ENCODE measurements at regions not wholly inside any gene's neighbourhood (a gene's known extent, or its start where the extent isn't known, plus 50 kb on each side); places are given as distances from the start of the nearest gene placed in this dataset.

DNA sequence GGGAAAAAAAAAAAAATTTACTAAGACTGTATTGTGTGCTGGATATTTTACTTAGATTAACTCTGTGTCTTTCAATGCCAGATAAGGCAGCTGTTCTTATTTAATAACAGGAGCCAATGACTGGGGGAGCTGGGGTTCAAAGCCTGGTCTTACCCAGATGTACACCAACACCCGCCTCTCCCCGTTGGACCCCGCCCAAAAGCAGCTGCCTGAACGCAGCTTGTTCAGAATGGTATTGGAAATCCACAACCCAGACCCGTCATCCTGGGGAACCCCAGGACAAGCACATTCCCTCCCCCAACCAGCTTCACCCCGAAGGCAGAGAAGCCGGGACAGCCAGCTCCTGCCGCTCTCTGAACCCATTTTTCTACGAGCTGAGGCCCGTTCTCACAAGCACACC is 113.6 kb upstream of the TMPRSS2 start:
- Histone ChIP-seq H3K27ac (ENCODE audit: low read depth in 2 of 2, low read length in 1 of 2) (no peak overlapping the region), H4K20me1 (ENCODE audit: insufficient read depth) (no peaks in the 10 kb centered on the region), H3K27me3 (ENCODE audit: insufficient read depth) (no peaks in the 10 kb centered on the region), H2AFZ (ENCODE audit: low read depth) (no peak overlapping the region), H3K4me3 (ENCODE audit: low read depth in 2 of 2, low read length in 1 of 2) (no peak overlapping the region), H3K4me2 (no peak overlapping the region), H3F3A (replicated peaks; ENCODE audit: insufficient read depth) (peaks cover 10% of the 10 kb centered on the region), H3K4me1 (ENCODE audit: control insufficient read depth in 1 of 2, insufficient read depth in 2 of 2, low read depth in 1 of 2, low read length in 1 of 2) (peaks cover 2 to 6% of the 10 kb centered on the region in 2 experiments; a peak in 2 of 4 replicates), H3K79me2 (ENCODE audit: insufficient read depth) (no peaks in the 10 kb centered on the region), H3K9me2 (no peaks in the 10 kb centered on the region), H3K9ac (no peak overlapping the region), H3K9me3 (no peaks in the 10 kb centered on the region), H3K36me3 (replicated peaks in 1 of 2; ENCODE audit: control insufficient read depth in 1 of 2, insufficient read depth in 2 of 2, low read length in 1 of 2) (no peaks in the 10 kb centered on the region)
- no peak for DNase-seq
- CTCF ChIA-PET, result interaction anchor here (0.9 to 3.4 kb wide), 5 partner anchors 9 to 497 kb away, joined by 3 to 15 read pairs (median 3); no protein-coding TSS in a partner anchor
- POLR2A ChIA-PET, result no interaction called here
- no peak for TF ChIP-seq EP300 (IDR thresholded peaks at IDR 0.05; ENCODE audit: borderline replicate concordance in 1 of 2, low read depth in 1 of 2, low read length in 1 of 2)
- no peak for TF ChIP-seq TEAD4 (IDR thresholded peaks at IDR 0.05; ENCODE audit: borderline replicate concordance, insufficient read depth)
- TF ChIP-seq MEF2A (IDR thresholded peaks at IDR 0.05; ENCODE audit: borderline replicate concordance, low read depth), result no peak
- TF ChIP-seq, protein P1, sequence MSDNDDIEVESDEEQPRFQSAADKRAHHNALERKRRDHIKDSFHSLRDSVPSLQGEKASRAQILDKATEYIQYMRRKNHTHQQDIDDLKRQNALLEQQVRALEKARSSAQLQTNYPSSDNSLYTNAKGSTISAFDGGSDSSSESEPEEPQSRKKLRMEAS (IDR thresholded peaks at IDR 0.05; ENCODE audit: low read depth), result no peak
- TF ChIP-seq, protein P2, sequence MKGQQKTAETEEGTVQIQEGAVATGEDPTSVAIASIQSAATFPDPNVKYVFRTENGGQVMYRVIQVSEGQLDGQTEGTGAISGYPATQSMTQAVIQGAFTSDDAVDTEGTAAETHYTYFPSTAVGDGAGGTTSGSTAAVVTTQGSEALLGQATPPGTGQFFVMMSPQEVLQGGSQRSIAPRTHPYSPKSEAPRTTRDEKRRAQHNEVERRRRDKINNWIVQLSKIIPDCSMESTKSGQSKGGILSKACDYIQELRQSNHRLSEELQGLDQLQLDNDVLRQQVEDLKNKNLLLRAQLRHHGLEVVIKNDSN (IDR thresholded peaks at IDR 0.05; ENCODE audit: borderline replicate concordance, low read depth), result no peak
- no peak for TF ChIP-seq NFIC (IDR thresholded peaks at IDR 0.05; ENCODE audit: borderline replicate concordance)
- TF ChIP-seq NRF1 (IDR thresholded peaks at IDR 0.05; ENCODE audit: low read depth, low read length), result no peak
- no peak for TF ChIP-seq SMC3 (IDR thresholded peaks at IDR 0.05; ENCODE audit: low read depth, low read length)
- TF ChIP-seq EZH2phosphoT487 (IDR thresholded peaks at IDR 0.05; ENCODE audit: borderline replicate concordance, low read depth), result no peak
- TF ChIP-seq, protein P3, sequence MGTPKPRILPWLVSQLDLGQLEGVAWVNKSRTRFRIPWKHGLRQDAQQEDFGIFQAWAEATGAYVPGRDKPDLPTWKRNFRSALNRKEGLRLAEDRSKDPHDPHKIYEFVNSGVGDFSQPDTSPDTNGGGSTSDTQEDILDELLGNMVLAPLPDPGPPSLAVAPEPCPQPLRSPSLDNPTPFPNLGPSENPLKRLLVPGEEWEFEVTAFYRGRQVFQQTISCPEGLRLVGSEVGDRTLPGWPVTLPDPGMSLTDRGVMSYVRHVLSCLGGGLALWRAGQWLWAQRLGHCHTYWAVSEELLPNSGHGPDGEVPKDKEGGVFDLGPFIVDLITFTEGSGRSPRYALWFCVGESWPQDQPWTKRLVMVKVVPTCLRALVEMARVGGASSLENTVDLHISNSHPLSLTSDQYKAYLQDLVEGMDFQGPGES (IDR thresholded peaks at IDR 0.05; ENCODE audit: low read depth, low read length), result no peak
- no peak for TF ChIP-seq RFX5 (IDR thresholded peaks at IDR 0.05; ENCODE audit: low read length)
- TF ChIP-seq RXRA (IDR thresholded peaks at IDR 0.05; ENCODE audit: borderline replicate concordance, low read depth), result no peak
- no peak for TF ChIP-seq FOXM1 (IDR thresholded peaks at IDR 0.05; ENCODE audit: low read depth)
- TF ChIP-seq RCOR1 (IDR thresholded peaks at IDR 0.05; ENCODE audit: low read length), result no peak
- TF ChIP-seq, protein P4, sequence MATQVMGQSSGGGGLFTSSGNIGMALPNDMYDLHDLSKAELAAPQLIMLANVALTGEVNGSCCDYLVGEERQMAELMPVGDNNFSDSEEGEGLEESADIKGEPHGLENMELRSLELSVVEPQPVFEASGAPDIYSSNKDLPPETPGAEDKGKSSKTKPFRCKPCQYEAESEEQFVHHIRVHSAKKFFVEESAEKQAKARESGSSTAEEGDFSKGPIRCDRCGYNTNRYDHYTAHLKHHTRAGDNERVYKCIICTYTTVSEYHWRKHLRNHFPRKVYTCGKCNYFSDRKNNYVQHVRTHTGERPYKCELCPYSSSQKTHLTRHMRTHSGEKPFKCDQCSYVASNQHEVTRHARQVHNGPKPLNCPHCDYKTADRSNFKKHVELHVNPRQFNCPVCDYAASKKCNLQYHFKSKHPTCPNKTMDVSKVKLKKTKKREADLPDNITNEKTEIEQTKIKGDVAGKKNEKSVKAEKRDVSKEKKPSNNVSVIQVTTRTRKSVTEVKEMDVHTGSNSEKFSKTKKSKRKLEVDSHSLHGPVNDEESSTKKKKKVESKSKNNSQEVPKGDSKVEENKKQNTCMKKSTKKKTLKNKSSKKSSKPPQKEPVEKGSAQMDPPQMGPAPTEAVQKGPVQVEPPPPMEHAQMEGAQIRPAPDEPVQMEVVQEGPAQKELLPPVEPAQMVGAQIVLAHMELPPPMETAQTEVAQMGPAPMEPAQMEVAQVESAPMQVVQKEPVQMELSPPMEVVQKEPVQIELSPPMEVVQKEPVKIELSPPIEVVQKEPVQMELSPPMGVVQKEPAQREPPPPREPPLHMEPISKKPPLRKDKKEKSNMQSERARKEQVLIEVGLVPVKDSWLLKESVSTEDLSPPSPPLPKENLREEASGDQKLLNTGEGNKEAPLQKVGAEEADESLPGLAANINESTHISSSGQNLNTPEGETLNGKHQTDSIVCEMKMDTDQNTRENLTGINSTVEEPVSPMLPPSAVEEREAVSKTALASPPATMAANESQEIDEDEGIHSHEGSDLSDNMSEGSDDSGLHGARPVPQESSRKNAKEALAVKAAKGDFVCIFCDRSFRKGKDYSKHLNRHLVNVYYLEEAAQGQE (IDR thresholded peaks at IDR 0.05; ENCODE audit: low read depth, low read length), result no peak
- TF ChIP-seq GABPA (IDR thresholded peaks at IDR 0.05; ENCODE audit: low read depth), result no peak
- TF ChIP-seq, protein P5, sequence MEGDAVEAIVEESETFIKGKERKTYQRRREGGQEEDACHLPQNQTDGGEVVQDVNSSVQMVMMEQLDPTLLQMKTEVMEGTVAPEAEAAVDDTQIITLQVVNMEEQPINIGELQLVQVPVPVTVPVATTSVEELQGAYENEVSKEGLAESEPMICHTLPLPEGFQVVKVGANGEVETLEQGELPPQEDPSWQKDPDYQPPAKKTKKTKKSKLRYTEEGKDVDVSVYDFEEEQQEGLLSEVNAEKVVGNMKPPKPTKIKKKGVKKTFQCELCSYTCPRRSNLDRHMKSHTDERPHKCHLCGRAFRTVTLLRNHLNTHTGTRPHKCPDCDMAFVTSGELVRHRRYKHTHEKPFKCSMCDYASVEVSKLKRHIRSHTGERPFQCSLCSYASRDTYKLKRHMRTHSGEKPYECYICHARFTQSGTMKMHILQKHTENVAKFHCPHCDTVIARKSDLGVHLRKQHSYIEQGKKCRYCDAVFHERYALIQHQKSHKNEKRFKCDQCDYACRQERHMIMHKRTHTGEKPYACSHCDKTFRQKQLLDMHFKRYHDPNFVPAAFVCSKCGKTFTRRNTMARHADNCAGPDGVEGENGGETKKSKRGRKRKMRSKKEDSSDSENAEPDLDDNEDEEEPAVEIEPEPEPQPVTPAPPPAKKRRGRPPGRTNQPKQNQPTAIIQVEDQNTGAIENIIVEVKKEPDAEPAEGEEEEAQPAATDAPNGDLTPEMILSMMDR (IDR thresholded peaks at IDR 0.05), result no peak
- no peak for TF ChIP-seq FOSL2 (IDR thresholded peaks at IDR 0.05; ENCODE audit: borderline replicate concordance, low read depth)
- 96% methylated on average over 10 of the region's 10 CpGs for WGBS (ENCODE audit: low lambda C conversion rate)

Data from SK-N-SH (cell line).